DMS153 treated with DMSO at 0.1 percent for 48 hours (cell line): ENCODE measurements at regions not wholly inside any gene's neighbourhood (a gene's known extent, or its start where the extent isn't known, plus 50 kb on each side); places are given as distances from the start of the nearest gene placed in this dataset.
"Not testable (repeated sequence)": the region's sequence is repeated elsewhere in the genome, so short reads cannot be mapped to it uniquely, and the experiment has no call there.

Experiments
- DNase-seq: peaks from one replicate; lab custom pipeline; 2025; ENCODE audit not compliant: unreplicated experiment; lab: John Stamatoyannopoulos, UW

- DNase-seq: no peak
Observed at GRCh38 chr1:209086486-209087192, 496.9 kb upstream of the CAMK1G start.

GRCh38 chr1:209094384-209094783 is 489.1 kb upstream of the CAMK1G start:
- DNase-seq: no peak

- DNase-seq: no peak
Observed at GRCh38 chr1:209095627-209096595, 487.6 kb upstream of the CAMK1G start.

GRCh38 chr1:209100460-209100859 is 483.1 kb upstream of the CAMK1G start:
- no peak for DNase-seq

- no peak for DNase-seq
Observed at GRCh38 chr1:209101106-209101505, 482.4 kb upstream of the CAMK1G start.

- no peak for DNase-seq
Observed at GRCh38 chr1:209102120-209102519, 481.4 kb upstream of the CAMK1G start.

- no peak for DNase-seq
Observed at GRCh38 chr1:209102531-209102930, 481.0 kb upstream of the CAMK1G start.

GRCh38 chr1:209103092-209103491 is 480.4 kb upstream of the CAMK1G start:
- no peak for DNase-seq

GRCh38 chr1:209104646-209105045 is 478.9 kb upstream of the CAMK1G start:
- DNase-seq: no peak

GRCh38 chr1:209105701-209106100 is 477.8 kb upstream of the CAMK1G start:
- no peak for DNase-seq

- DNase-seq: peak; percentile 34
Observed at GRCh38 chr1:209106237-209106741, 477.2 kb upstream of the CAMK1G start.

GRCh38 chr1:209106861-209107260 is 476.7 kb upstream of the CAMK1G start:
- DNase-seq: no peak

- DNase-seq: no peak
Observed at GRCh38 chr1:209107535-209107934, 476.0 kb upstream of the CAMK1G start.

GRCh38 chr1:209109001-209109785 is 474.3 kb upstream of the CAMK1G start:
- DNase-seq: no peak

GRCh38 chr1:209113521-209113920 is 470.0 kb upstream of the CAMK1G start:
- DNase-seq: no peak

- no peak for DNase-seq
Observed at GRCh38 chr1:209116705-209117104, 466.8 kb upstream of the CAMK1G start.

- no peak for DNase-seq
Observed at GRCh38 chr1:209123601-209124000, 459.9 kb upstream of the CAMK1G start.

GRCh38 chr1:209129091-209129490 is 454.4 kb upstream of the CAMK1G start:
- DNase-seq: not testable (repeated sequence)

- no peak for DNase-seq
Observed at GRCh38 chr1:209130886-209131285, 452.6 kb upstream of the CAMK1G start.

- no peak for DNase-seq
Observed at GRCh38 chr1:209132736-209133467, 450.6 kb upstream of the CAMK1G start.
